B cell (primary cell): ENCODE measurements at regions not wholly inside any gene's neighbourhood (a gene's known extent, or its start where the extent isn't known, plus 50 kb on each side); places are given as distances from the start of the nearest gene placed in this dataset.

ENCODE experiments used
- ATAC-seq: fragments of 200-7000 bp; cut with Tn5 transposase; one replicate; pipeline ENCODE4 v1.10.0; 2021; ENCODE audit warnings: low read depth, mild to moderate bottlenecking, moderate number of reproducible peaks, moderate library complexity
- CTCF ChIA-PET: fragments of 350-600 bp; sonication (Branson Sonifier 250); formaldehyde crosslinking; loops from one replicate; lab custom pipeline; 2021; ENCODE audit warnings: antibody characterized with exemption, inconsistent platforms; lab: Charles Lee
- POLR2A ChIA-PET: fragments of 350-600 bp; sonication (Branson Sonifier 250); formaldehyde crosslinking; loops from one replicate; lab custom pipeline; 2021; ENCODE audit warnings: antibody characterized with exemption; lab: Charles Lee
- DNase-seq: peaks from one replicate; pipeline ENCODE4 v3.0.0; 2013
- H2AFZ ChIP-seq: 2 replicates; pipeline ENCODE4 v1.6.1; 2012; ENCODE audit warnings: mild to moderate bottlenecking, low read depth, low read length; ENCODE audit not compliant: insufficient read depth, poor library complexity, severe bottlenecking
- H3K27ac ChIP-seq, 2 donors: 1 replicate in 1 of 2; 2 replicates in 1 of 2; pipeline ENCODE4 v1.5.1; 2012 to 2013; ENCODE audit warnings: low read length in 2 of 2, mild to moderate bottlenecking in 2 of 2, moderate library complexity in 1 of 2
- H3K27me3 ChIP-seq, 4 experiments: fragments of 200-600 bp in 1 of 4; sonication (generic) in 1 of 4; replicated peaks in 1 of 4; 1 replicate in 2 of 4; 2 replicates in 2 of 4; pipeline versions ENCODE4 v1.6.1 to v1.7.0; 2013 to 2016; ENCODE audit warnings: low read length in 3 of 4, mild to moderate bottlenecking in 2 of 4, mixed read lengths in 1 of 4, moderate library complexity in 1 of 4; ENCODE audit not compliant: insufficient read depth in 4 of 4, control insufficient read depth in 3 of 4; ENCODE audit errors: control extremely low read depth in 1 of 4
- H3K36me3 ChIP-seq, 2 experiments: replicated peaks in 1 of 2; 1 replicate in 1 of 2; 2 replicates in 1 of 2; pipeline versions ENCODE4 v1.6.1 to v1.7.1; 2013; ENCODE audit warnings: low read length in 1 of 2; ENCODE audit not compliant: insufficient read depth in 2 of 2, control insufficient read depth in 1 of 2; ENCODE audit errors: control extremely low read depth in 1 of 2, extremely low read depth in 1 of 2
- H3K4me1 ChIP-seq, 2 donors: fragments of 200-600 bp in 1 of 2; sonication (generic) in 1 of 2; 1 replicate in 1 of 2; 2 replicates in 1 of 2; pipeline versions ENCODE4 v1.5.1 to v1.6.1; 2013 to 2017; ENCODE audit warnings: low read length in 2 of 2; ENCODE audit not compliant: control insufficient read depth in 2 of 2, insufficient read depth in 2 of 2
- H3K4me2 ChIP-seq: replicated peaks from 2 replicates; pipeline ENCODE3; 2012; ENCODE audit warnings: mild to moderate bottlenecking, low read depth, low read length; ENCODE audit not compliant: poor library complexity, severe bottlenecking
- H3K4me3 ChIP-seq, 5 experiments: fragments of 200-600 bp in 1 of 5; sonication (generic) in 1 of 5; 1 replicate in 3 of 5; 2 replicates in 2 of 5; pipeline versions ENCODE4 v1.5.1 to v1.7.0; 2011 to 2016; ENCODE audit warnings: low read length in 4 of 5, mild to moderate bottlenecking in 4 of 5, low read depth in 2 of 5, control low read depth in 1 of 5, moderate library complexity in 1 of 5; ENCODE audit not compliant: insufficient read depth in 1 of 5; ENCODE audit errors: control extremely low read depth in 1 of 5, extremely low read depth in 1 of 5
- H3K79me2 ChIP-seq: fragments of 200-600 bp; sonication (generic); one replicate; pipeline ENCODE4 v1.6.0; 2016; ENCODE audit warnings: low read length; ENCODE audit not compliant: control insufficient read depth, insufficient read depth
- H3K9ac ChIP-seq: fragments of 200-600 bp; sonication (generic); 2 replicates; pipeline ENCODE4 v1.6.1; 2017; ENCODE audit warnings: mild to moderate bottlenecking, low read length, moderate library complexity
- H3K9me3 ChIP-seq, 3 donors: one replicate each; pipeline versions ENCODE4 v1.6.1 to v1.7.1; 2013; ENCODE audit warnings: low read length in 2 of 3; ENCODE audit not compliant: control insufficient read depth in 2 of 3, insufficient read depth in 1 of 3; ENCODE audit errors: control extremely low read depth in 1 of 3
- H4K20me1 ChIP-seq: 2 replicates; pipeline ENCODE4 v1.6.0; 2012; ENCODE audit warnings: mild to moderate bottlenecking, low read length; ENCODE audit not compliant: insufficient read depth, control insufficient read depth, poor library complexity, severe bottlenecking
- H3K27ac Mint-ChIP-seq: one replicate; pipeline ENCODE4 v1.8.0; 2021; ENCODE audit warnings: mixed read lengths
- H3K27me3 Mint-ChIP-seq: one replicate; pipeline ENCODE4 v1.8.0; 2021; ENCODE audit warnings: mixed read lengths
- H3K4me1 Mint-ChIP-seq: one replicate; pipeline ENCODE4 v1.8.0; 2021; ENCODE audit warnings: mixed read lengths
- H3K4me3 Mint-ChIP-seq: one replicate; pipeline ENCODE4 v1.8.0; 2021; ENCODE audit warnings: mixed read lengths
- H3K9me3 Mint-ChIP-seq: one replicate; pipeline ENCODE4 v1.8.0; 2022; ENCODE audit warnings: mixed read lengths; ENCODE audit not compliant: insufficient read depth
- EZH2 ChIP-seq: IDR thresholded peaks from 2 replicates; pipeline ENCODE4 v1.6.1; 2012; ENCODE audit warnings: borderline replicate concordance, low read depth, mild to moderate bottlenecking, moderate library complexity, low read length; ENCODE audit not compliant: insufficient read depth, poor library complexity, severe bottlenecking
- WGBS: methylation state at CpG from one replicate; pipeline ENCODE4 v1.1.5; 2013; ENCODE audit warnings: missing lambda C conversion rate; ENCODE audit not compliant: insufficient coverage; 5-methylcytosine and 5-hydroxymethylcytosine counted together
- intact Hi-C: fragments of 100-400 bp; cut with micrococcal nuclease; formaldehyde crosslinking; loops from one replicate; pipeline ENCODE4 v1.10.0; 2022
- TF ChIP-seq, protein P1 (sequence below): fragments of 200-600 bp; IDR thresholded peaks from one replicate; pipeline ENCODE4 v1.8.0; 2022; ENCODE audit warnings: antibody characterized with exemption, mild to moderate bottlenecking

DNA sequence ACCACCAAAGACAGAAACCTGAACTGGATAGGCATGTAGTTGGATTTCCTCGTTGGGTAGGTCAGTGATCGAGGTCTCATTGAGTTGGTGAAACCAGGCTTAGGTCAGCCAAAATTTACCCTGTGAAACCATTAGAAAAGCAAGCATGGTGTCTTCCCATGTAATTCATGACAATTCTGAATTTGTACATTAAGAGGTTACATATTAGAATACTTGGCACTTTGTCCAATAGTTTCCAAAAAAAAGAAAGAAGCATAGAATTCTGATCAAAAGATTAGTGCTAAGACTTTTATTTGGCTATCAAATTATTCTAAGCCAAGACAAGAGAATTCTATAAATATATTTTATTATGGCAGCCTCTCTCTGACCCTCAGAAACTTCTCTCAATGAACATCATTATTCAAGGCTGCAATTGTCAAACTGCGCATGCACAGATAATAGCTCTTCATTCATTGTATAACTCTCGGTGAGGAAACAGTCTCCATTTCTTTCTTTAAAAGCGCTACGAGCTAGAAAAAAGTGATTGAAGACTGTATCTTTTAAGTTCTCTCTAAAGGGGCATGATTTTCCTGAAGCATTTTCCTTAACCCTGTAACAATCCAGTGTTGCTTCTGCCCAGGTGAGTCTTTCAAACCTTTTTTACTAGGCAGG is 79.1 kb upstream of the MYCN start:
- intact Hi-C loops = no loop called here
- ChIA-PET POLR2A (no interaction called here), CTCF (no interaction called here)
- Mint-ChIP-seq H3K4me1 (no peaks in the 10 kb centered on the region), H3K4me3 (no peak overlapping the region), H3K9me3 (no peaks in the 10 kb centered on the region), H3K27me3 (peaks cover 6% of the 10 kb centered on the region), H3K27ac (no peak overlapping the region)
- H3K27ac ChIP-seq = no peak overlapping the region
- 100% methylated on average over 1 of the region's 6 CpGs for WGBS
- no peak overlapping the region for H3K9ac ChIP-seq
- no peaks in the 10 kb centered on the region for H3K79me2 ChIP-seq
- TF ChIP-seq, protein P1, sequence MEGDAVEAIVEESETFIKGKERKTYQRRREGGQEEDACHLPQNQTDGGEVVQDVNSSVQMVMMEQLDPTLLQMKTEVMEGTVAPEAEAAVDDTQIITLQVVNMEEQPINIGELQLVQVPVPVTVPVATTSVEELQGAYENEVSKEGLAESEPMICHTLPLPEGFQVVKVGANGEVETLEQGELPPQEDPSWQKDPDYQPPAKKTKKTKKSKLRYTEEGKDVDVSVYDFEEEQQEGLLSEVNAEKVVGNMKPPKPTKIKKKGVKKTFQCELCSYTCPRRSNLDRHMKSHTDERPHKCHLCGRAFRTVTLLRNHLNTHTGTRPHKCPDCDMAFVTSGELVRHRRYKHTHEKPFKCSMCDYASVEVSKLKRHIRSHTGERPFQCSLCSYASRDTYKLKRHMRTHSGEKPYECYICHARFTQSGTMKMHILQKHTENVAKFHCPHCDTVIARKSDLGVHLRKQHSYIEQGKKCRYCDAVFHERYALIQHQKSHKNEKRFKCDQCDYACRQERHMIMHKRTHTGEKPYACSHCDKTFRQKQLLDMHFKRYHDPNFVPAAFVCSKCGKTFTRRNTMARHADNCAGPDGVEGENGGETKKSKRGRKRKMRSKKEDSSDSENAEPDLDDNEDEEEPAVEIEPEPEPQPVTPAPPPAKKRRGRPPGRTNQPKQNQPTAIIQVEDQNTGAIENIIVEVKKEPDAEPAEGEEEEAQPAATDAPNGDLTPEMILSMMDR = no peak
- TF ChIP-seq EZH2 = no peak
- H3K4me3 ChIP-seq = no peak overlapping the region
- H3K36me3 ChIP-seq = no peaks in the 10 kb centered on the region
- no peaks in the 10 kb centered on the region for H4K20me1 ChIP-seq
- ATAC-seq (no peak), DNase-seq (no peak)
- no peaks in the 10 kb centered on the region for H3K27me3 ChIP-seq
- no peaks in the 10 kb centered on the region for H3K9me3 ChIP-seq
- no peak overlapping the region for H3K4me2 ChIP-seq
- H3K4me1 ChIP-seq = no peaks in the 10 kb centered on the region
- no peak overlapping the region for H2AFZ ChIP-seq

DNA sequence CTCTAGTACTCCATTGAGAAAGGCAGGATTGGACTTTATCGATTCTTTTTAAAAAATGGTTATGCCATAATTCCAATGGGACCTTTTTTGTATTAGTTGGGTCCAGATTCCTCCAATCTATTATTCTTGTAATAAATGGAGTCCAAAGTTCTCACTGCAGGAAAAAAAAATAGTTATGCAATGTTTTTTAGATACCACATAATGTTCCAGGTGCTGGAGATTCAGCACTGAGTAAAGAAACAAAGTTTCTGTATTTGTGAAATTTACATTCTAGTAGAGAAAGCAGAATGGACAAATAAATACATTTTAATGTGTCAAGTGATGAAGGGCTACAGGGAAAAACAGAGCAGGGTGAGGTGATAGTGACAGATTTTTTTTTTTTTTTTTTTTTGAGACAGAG is 78.5 kb upstream of the MYCN start:
- CTCF ChIA-PET = no interaction called here

More for the DNA sequence above, 78.5 kb upstream of the MYCN start:
- no CpG with 5 or more reads among the region's 1 CpG for WGBS
- Histone ChIP-seq H3K9me3 (no peaks in the 10 kb centered on the region), H3K9ac (no peak overlapping the region), H3K27ac (no peak overlapping the region), H3K36me3 (no peaks in the 10 kb centered on the region), H3K4me3 (no peak overlapping the region), H3K79me2 (no peaks in the 10 kb centered on the region), H3K27me3 (no peaks in the 10 kb centered on the region), H3K4me2 (no peak overlapping the region), H3K4me1 (no peaks in the 10 kb centered on the region), H4K20me1 (no peaks in the 10 kb centered on the region), H2AFZ (no peak overlapping the region)
- Mint-ChIP-seq H3K4me3 (no peak overlapping the region), H3K27ac (no peak overlapping the region), H3K9me3 (no peaks in the 10 kb centered on the region), H3K4me1 (no peaks in the 10 kb centered on the region), H3K27me3 (peaks cover 4% of the 10 kb centered on the region)
- intact Hi-C loops = no loop called here
- POLR2A ChIA-PET = no interaction called here
- ATAC-seq = no peak
- TF ChIP-seq, protein P1 = no peak
- no peak for TF ChIP-seq EZH2
- DNase-seq = no peak
